CD4-positive, CD25-positive, alpha-beta regulatory T cell (primary cell): ENCODE measurements at regions not wholly inside any gene's neighbourhood (a gene's known extent, or its start where the extent isn't known, plus 50 kb on each side); places are given as distances from the start of the nearest gene placed in this dataset.
A peak's percentile ranks its signal among the peaks of the same experiment; 100 is the strongest.

Experiments used
- ATAC-seq, 2 donors: fragments of 150-1000 bp; cut with Tn5 transposase; one replicate each; pipeline ENCODE4 v1.10.0; 2021; ENCODE audit warnings: low read depth in 2 of 2, moderate number of reproducible peaks in 2 of 2, moderate library complexity in 1 of 2
- DNase-seq, 3 donors: peaks; one replicate each; pipeline versions ENCODE4 v3.0.0 to v3.0.0-alpha.2; 2012 to 2022; ENCODE audit warnings: mixed read lengths in 1 of 3
- H3K27ac ChIP-seq: one replicate; pipeline ENCODE4 v1.7.0; 2013; ENCODE audit warnings: mild to moderate bottlenecking, low read length; ENCODE audit not compliant: insufficient read depth, poor library complexity, severe bottlenecking
- H3K27me3 ChIP-seq: one replicate; pipeline ENCODE4 v1.7.0; 2013; ENCODE audit warnings: low read length; ENCODE audit not compliant: control insufficient read depth, insufficient read depth
- H3K36me3 ChIP-seq: one replicate; pipeline ENCODE4 v1.7.0; 2013; ENCODE audit warnings: mild to moderate bottlenecking, low read length, moderate library complexity; ENCODE audit not compliant: control insufficient read depth, insufficient read depth
- H3K4me1 ChIP-seq: 2 replicates; pipeline ENCODE4 v1.7.0; 2013; ENCODE audit warnings: mild to moderate bottlenecking, low read length; ENCODE audit not compliant: insufficient read depth, control insufficient read depth, poor library complexity, severe bottlenecking
- H3K4me3 ChIP-seq: one replicate; pipeline ENCODE4 v1.7.0; 2013; ENCODE audit warnings: low read depth, mild to moderate bottlenecking, low read length, moderate library complexity
- H3K9me3 ChIP-seq, 2 experiments: 1 replicate in 1 of 2; 2 replicates in 1 of 2; pipeline ENCODE4 v1.7.0; 2013; ENCODE audit warnings: low read length in 2 of 2, mild to moderate bottlenecking in 1 of 2, moderate library complexity in 1 of 2; ENCODE audit not compliant: control insufficient read depth in 2 of 2
- H3K27ac Mint-ChIP-seq, 3 donors: one replicate each; pipeline ENCODE4 v1.8.0; 2020 to 2022; ENCODE audit warnings: mild to moderate bottlenecking in 3 of 3, mixed read lengths in 3 of 3, moderate library complexity in 2 of 3
- H3K27me3 Mint-ChIP-seq: one replicate; pipeline ENCODE4 v1.8.0; 2022; ENCODE audit warnings: mild to moderate bottlenecking, mixed read lengths
- H3K36me3 Mint-ChIP-seq: one replicate; pipeline ENCODE4 v1.8.0; 2020; ENCODE audit warnings: mixed read lengths
- H3K4me1 Mint-ChIP-seq, 4 donors: one replicate each; pipeline ENCODE4 v1.8.0; 2020 to 2022; ENCODE audit warnings: mixed read lengths in 4 of 4, mild to moderate bottlenecking in 1 of 4
- H3K4me3 Mint-ChIP-seq, 4 donors: one replicate each; pipeline ENCODE4 v1.8.0; 2020 to 2022; ENCODE audit warnings: mild to moderate bottlenecking in 4 of 4, mixed read lengths in 4 of 4, moderate library complexity in 3 of 4
- H3K9me3 Mint-ChIP-seq, 7 donors: one replicate each; pipeline ENCODE4 v1.8.0; 2020 to 2022; ENCODE audit warnings: mixed read lengths in 7 of 7, mild to moderate bottlenecking in 3 of 7, moderate library complexity in 2 of 7

GRCh38 chr10:106217627-106218026 is 946.9 kb downstream of the SORCS1 start:
- Mint-ChIP-seq H3K27me3 (no peaks in the 10 kb centered on the region), H3K4me3 (no peak overlapping the region), H3K36me3 (no peaks in the 10 kb centered on the region), H3K27ac (no peak overlapping the region), H3K9me3 (peaks cover 0 to 5% (median 3%) of the 10 kb centered on the region in 7 donors), H3K4me1 (no peaks in the 10 kb centered on the region)
- Histone ChIP-seq H3K27ac (no peak overlapping the region), H3K4me1 (no peaks in the 10 kb centered on the region), H3K4me3 (no peak overlapping the region), H3K27me3 (no peaks in the 10 kb centered on the region), H3K9me3 (no peaks in the 10 kb centered on the region), H3K36me3 (no peaks in the 10 kb centered on the region)
- no peak for DNase-seq
- ATAC-seq = no peak

- no peak overlapping the region for H3K4me3 ChIP-seq
- H3K9me3 ChIP-seq = peaks cover 0 to 7% of the 10 kb centered on the region in 2 experiments
- no peak overlapping the region for H3K27ac ChIP-seq
- Mint-ChIP-seq H3K4me3 (no peak overlapping the region), H3K27ac (no peak overlapping the region), H3K27me3 (no peaks in the 10 kb centered on the region), H3K4me1 (no peaks in the 10 kb centered on the region), H3K9me3 (peaks cover 2 to 8% (median 5%) of the 10 kb centered on the region in 7 donors), H3K36me3 (no peaks in the 10 kb centered on the region)
- no peaks in the 10 kb centered on the region for H3K4me1 ChIP-seq
- DNase-seq = no peak
- ATAC-seq = no peak
- H3K27me3 ChIP-seq = no peaks in the 10 kb centered on the region
- no peaks in the 10 kb centered on the region for H3K36me3 ChIP-seq
These were observed 948.4 kb downstream of the SORCS1 start for GRCh38 chr10:106216085-106216484.

- H3K9me3 Mint-ChIP-seq = peaks cover 1 to 13% (median 5%) of the 10 kb centered on the region in 7 donors
- Histone ChIP-seq H3K27ac (no peak overlapping the region), H3K4me1 (no peaks in the 10 kb centered on the region), H3K36me3 (no peaks in the 10 kb centered on the region), H3K27me3 (no peaks in the 10 kb centered on the region), H3K4me3 (no peak overlapping the region), H3K9me3 (peaks cover 0 to 12% of the 10 kb centered on the region in 2 experiments)
- H3K36me3 Mint-ChIP-seq = no peaks in the 10 kb centered on the region
- H3K4me1 Mint-ChIP-seq = no peaks in the 10 kb centered on the region
- no peak overlapping the region for H3K27ac Mint-ChIP-seq
- H3K27me3 Mint-ChIP-seq = no peaks in the 10 kb centered on the region
- ATAC-seq = no peak
- no peak overlapping the region for H3K4me3 Mint-ChIP-seq
- DNase-seq = no peak
These were observed 950.3 kb downstream of the SORCS1 start for GRCh38 chr10:106214243-106214642.

- Histone ChIP-seq H3K36me3 (no peaks in the 10 kb centered on the region), H3K27ac (no peak overlapping the region), H3K4me1 (no peaks in the 10 kb centered on the region), H3K4me3 (no peak overlapping the region), H3K9me3 (peaks cover 0 to 12% of the 10 kb centered on the region in 2 experiments), H3K27me3 (no peaks in the 10 kb centered on the region)
- ATAC-seq (no peak), DNase-seq (no peak)
- H3K9me3 Mint-ChIP-seq = peaks cover 1 to 13% (median 5%) of the 10 kb centered on the region in 7 donors
- no peaks in the 10 kb centered on the region for H3K4me1 Mint-ChIP-seq
- H3K36me3 Mint-ChIP-seq = no peaks in the 10 kb centered on the region
- no peak overlapping the region for H3K27ac Mint-ChIP-seq
- no peaks in the 10 kb centered on the region for H3K27me3 Mint-ChIP-seq
- no peak overlapping the region for H3K4me3 Mint-ChIP-seq
These were observed 951.0 kb downstream of the SORCS1 start for GRCh38 chr10:106213493-106213892.

GRCh38 chr10:106198275-106198674 is 966.2 kb downstream of the SORCS1 start:
- H3K27me3 ChIP-seq = no peaks in the 10 kb centered on the region
- H3K9me3 ChIP-seq = no peaks in the 10 kb centered on the region
- no peak for ATAC-seq
- Mint-ChIP-seq H3K9me3 (peaks cover 0 to 5% (median 2%) of the 10 kb centered on the region in 7 donors), H3K27ac (no peak overlapping the region), H3K4me1 (no peaks in the 10 kb centered on the region), H3K36me3 (no peaks in the 10 kb centered on the region), H3K4me3 (no peak overlapping the region), H3K27me3 (no peaks in the 10 kb centered on the region)
- H3K4me3 ChIP-seq = no peak overlapping the region
- DNase-seq = no peak
- no peaks in the 10 kb centered on the region for H3K4me1 ChIP-seq
- no peaks in the 10 kb centered on the region for H3K36me3 ChIP-seq
- H3K27ac ChIP-seq = no peak overlapping the region

GRCh38 chr10:106189292-106189691 is 975.2 kb downstream of the SORCS1 start:
- ATAC-seq (no peak), DNase-seq (peak in 1 of 3 donors; percentile 16)
- H3K4me1 Mint-ChIP-seq = no peaks in the 10 kb centered on the region

DNA sequence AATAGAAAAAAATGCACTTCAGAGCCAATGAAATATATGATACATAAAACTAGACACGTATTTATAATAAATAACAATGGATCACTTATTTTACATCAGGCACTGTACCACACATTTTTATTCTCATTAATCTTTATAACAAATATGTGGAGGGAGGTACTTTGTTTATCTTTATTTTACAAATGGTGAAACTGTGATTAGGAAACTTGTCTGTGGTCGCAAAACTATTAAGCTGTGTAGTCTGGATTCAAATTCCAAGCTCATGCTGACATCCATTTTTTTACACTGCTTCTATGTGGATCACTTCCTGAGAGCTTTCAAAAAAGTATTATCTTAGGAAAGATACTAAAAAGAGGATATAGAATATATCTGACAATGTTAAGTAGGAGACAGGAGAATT is 978.6 kb downstream of the SORCS1 start:
- Mint-ChIP-seq H3K36me3 (no peaks in the 10 kb centered on the region), H3K4me3 (no peak overlapping the region), H3K27ac (no peak overlapping the region), H3K9me3 (peaks cover 0 to 9% (median 2%) of the 10 kb centered on the region in 7 donors), H3K27me3 (no peaks in the 10 kb centered on the region), H3K4me1 (no peaks in the 10 kb centered on the region)
- no peaks in the 10 kb centered on the region for H3K27me3 ChIP-seq
- H3K4me1 ChIP-seq = no peaks in the 10 kb centered on the region
- H3K36me3 ChIP-seq = no peaks in the 10 kb centered on the region
- H3K4me3 ChIP-seq = no peak overlapping the region
- ATAC-seq = no peak
- H3K9me3 ChIP-seq = no peaks in the 10 kb centered on the region
- no peak overlapping the region for H3K27ac ChIP-seq
- DNase-seq = no peak

More at GRCh38 chr10:106189292-106189691, 975.2 kb downstream of the SORCS1 start:
- Mint-ChIP-seq H3K27me3 (peaks cover 4% of the 10 kb centered on the region), H3K36me3 (no peaks in the 10 kb centered on the region), H3K9me3 (peaks cover 0 to 8% (median 0%) of the 10 kb centered on the region in 7 donors), H3K27ac (no peak overlapping the region), H3K4me3 (no peak overlapping the region)
- Histone ChIP-seq H3K36me3 (no peaks in the 10 kb centered on the region), H3K4me3 (no peak overlapping the region), H3K4me1 (no peaks in the 10 kb centered on the region), H3K27ac (no peak overlapping the region), H3K9me3 (no peaks in the 10 kb centered on the region), H3K27me3 (no peaks in the 10 kb centered on the region)

GRCh38 chr10:106183041-106183440 is 981.5 kb downstream of the SORCS1 start:
- Histone ChIP-seq H3K36me3 (no peaks in the 10 kb centered on the region), H3K27ac (no peak overlapping the region), H3K4me3 (no peak overlapping the region), H3K9me3 (no peaks in the 10 kb centered on the region), H3K4me1 (no peaks in the 10 kb centered on the region), H3K27me3 (no peaks in the 10 kb centered on the region)
- H3K27ac Mint-ChIP-seq = no peak overlapping the region
- peaks cover 0 to 9% (median 2%) of the 10 kb centered on the region in 7 donors for H3K9me3 Mint-ChIP-seq
- H3K27me3 Mint-ChIP-seq = no peaks in the 10 kb centered on the region
- DNase-seq (no peak), ATAC-seq (no peak)
- no peaks in the 10 kb centered on the region for H3K36me3 Mint-ChIP-seq
- H3K4me3 Mint-ChIP-seq = no peak overlapping the region
- no peaks in the 10 kb centered on the region for H3K4me1 Mint-ChIP-seq
